NCI-H82 (cell line): ENCODE measurements at regions not wholly inside any gene's neighbourhood (a gene's known extent, or its start where the extent isn't known, plus 50 kb on each side); places are given as distances from the start of the nearest gene placed in this dataset.

ENCODE experiments used
- DNase-seq: peaks from one replicate; lab custom pipeline; 2025; lab: John Stamatoyannopoulos, UW

- DNase-seq = no peak
Measured at GRCh38 chr18:25646971-25647370, 295.0 kb upstream of the ZNF521 start.

GRCh38 chr18:25639596-25639995 lies 287.6 kb upstream of the ZNF521 start:
- DNase-seq = no peak

DNA sequence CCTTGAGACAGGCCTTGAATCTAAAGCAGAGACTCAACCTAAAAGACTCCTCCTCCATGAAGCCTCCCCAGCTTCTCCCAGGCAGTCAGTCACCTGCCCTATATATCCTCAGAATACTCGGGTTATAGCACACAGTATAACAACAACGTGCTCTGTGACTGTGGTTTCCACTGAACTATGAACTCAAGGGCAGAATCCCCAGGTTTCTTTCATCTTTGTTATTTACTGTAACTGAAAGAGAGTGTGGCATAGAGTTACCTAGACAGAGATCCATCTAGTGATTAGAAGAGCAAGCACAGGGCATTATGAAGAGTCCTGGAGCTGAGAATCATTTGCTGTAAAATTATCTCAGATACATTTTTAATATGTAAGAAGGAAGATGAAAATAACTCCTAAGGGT lies 281.6 kb upstream of the ZNF521 start:
- DNase-seq = no peak

DNA sequence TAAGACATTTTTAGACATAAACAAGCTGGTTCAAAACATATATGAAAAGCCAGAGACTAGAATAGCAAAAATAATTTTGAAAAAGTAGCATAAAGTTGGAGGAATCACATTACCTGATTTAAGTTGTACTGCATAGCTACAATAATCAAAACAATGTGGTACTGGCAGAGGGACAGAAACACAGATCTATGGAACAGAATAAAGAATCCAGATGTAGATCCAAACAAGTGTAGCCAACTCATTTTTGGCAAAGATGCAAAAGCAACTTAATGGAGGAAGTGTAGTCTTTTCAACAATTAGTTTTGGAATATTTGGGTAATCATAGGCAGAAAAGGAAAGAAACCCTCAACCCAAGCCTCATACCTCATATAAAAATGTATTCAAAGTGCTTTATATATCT lies 278.7 kb upstream of the ZNF521 start:
- DNase-seq = no peak

DNA sequence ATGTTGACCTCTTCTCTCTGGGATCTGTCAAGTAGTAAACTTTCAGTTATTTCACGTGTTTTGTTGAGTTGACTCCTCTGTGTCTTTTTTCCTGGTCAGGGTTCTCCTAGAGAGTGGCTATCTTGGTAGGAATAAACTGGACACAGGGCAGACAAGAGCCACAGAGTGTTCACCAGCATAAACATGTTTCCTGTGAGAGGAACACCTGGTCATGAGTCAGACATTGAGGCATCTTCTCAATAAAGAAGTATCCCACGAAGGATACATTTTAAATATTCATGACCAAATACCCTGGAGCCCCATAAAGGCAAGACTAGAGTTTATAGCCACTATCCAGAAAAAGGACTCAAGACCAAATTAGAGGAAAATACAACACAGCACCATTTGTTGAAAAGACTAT lies 269.7 kb upstream of the ZNF521 start:
- DNase-seq = no peak

- no peak for DNase-seq
Measured at GRCh38 chr18:25621144-25621543, 269.2 kb upstream of the ZNF521 start.

DNA sequence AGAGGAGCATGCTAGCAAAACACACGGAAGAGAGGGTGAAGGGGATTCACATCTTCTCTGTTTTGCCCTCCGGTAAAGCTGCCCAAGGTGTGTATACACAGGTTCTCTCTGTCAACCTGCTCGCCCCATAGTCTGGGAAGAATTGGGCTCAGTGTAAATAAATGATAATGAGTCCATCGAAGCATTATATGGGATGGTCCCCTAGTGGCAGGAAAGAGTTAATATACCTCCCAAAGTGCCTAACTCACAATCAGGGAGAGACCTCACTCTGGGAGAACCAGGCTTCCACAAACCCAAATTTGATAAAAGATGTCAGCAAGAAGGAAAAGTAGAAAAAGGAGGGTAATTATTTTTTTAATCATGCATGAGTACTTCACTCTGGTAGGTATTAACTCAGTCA lies 262.2 kb upstream of the ZNF521 start:
- DNase-seq = peak; percentile 3

GRCh38 chr18:25612466-25612865 lies 260.5 kb upstream of the ZNF521 start:
- DNase-seq = no peak

DNA sequence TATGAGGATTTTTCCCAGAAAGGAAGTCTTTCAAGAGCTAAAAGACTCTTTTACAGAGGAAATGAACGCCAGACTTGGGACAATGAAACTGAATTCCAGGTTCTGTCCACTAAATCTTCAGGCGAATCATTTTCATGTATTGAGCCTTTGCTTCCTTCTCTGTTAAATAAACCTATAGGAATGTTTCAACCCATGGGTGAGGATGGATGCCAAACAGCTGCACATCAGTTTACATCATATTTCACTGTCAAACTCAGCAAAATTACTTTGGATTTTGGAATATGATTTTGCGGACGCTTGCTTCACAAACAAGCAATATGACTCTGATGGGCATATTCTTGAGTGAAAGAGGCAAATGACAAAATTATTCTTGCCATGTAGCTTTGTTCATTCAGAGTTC lies 256.1 kb upstream of the ZNF521 start:
- no peak for DNase-seq

DNA sequence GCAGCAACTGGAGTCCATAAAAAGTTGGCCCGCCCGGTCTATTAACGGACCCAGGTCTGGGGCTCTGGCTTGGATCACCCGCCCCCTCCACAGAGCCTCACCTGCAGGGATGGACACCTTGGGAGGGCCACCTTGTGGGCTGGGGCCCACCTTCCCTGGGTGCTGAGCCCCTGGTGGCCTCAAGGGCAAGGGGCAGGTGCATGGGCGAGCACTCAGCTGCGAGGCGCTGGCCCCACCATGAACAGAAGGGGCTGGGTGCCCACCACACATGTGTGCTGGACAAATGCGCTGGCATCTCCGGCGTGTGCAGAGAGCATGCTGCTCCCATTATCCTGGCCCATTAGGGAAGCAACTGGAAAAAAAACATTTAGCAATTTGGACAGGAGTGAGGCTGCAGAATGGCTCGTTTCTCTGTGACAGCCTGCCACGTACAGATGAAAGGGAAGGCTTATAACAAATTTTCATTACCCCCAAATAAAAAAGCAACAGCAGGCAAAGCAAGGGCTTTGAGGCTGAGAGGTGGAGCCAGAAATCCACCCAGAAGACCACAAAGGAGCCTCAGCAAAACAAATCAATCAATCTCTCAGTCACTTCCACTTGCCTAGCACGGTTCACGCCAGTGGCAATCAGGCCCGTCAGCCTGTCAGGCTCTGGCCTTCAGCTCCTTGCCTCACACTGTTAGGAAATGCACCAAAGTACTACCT lies 253.1 kb upstream of the ZNF521 start:
- no peak for DNase-seq

GRCh38 chr18:25604196-25604893 lies 252.4 kb upstream of the ZNF521 start:
- DNase-seq = no peak

DNA sequence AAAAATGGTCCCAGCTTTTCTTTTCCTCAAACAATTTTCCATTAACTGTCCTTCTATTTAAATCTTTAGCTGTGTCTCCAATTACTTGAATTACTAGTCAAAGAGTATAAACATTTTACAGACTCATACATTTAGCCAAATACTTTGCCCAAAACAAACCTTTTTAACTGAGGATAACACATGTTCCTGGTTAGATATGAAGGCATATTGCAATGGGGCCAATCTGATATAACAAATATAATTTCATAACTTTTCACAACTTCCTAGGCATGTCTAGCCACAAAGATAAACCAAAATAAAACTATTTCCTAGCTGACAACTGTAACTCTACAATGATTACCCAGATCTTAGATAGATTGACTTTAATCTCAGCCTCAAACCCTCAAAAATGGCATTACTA lies 247.5 kb upstream of the ZNF521 start:
- DNase-seq = no peak

- DNase-seq = no peak
Measured at GRCh38 chr18:25597476-25597875, 245.5 kb upstream of the ZNF521 start.

DNA sequence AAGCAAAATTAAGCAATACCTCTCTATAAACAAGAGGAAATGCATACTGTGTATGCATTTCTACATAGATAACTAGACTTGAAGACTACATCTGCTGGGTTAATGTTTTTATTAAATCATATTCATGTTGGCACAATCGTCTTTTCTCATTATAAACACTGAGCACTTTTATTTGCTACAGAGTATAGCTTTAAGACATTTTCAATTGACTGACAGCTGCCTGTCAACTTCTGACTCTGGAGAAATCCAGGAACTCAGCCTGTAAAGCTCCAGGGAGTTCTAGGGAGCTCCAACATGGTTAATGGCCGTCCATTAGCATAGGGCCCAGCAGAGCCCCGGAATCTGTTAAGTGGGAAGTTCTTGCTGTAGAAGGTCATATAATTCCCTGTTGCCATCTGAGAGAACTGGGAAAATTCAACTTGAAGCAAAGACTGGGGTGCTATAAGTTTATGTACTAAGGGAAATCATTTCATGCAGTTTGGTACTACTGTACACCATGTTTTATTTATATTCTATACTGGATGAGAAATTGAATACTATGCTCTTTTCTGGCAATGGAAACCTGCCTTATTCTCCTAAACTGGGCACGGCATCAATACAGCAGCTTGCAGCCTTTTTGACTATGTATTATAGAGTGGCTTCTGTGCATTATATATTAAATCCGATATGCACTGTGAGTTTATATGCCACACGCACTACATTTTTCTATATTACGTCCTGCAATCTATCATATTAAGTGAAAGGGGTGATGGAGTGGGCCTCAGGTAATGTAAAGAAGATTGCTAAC lies 243.5 kb upstream of the ZNF521 start:
- DNase-seq = no peak

DNA sequence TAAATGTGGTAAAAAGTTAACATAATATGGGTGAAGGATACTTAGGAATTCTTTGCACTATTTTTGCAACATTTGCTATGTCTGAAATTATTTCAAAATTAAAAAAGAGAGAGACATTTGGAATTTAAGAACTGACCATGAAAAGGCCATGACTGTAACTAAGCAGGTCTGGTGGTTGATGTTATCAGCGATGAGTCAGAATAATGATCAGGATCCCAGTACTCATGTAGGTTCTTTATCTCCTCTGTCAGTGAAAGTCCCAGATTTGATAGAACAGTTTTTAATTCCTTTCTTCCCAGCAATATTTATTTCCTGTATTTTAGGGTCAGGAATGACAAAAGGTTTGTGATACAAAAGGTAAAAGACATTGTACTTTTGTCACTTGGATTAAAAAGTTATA lies 242.4 kb upstream of the ZNF521 start:
- no peak for DNase-seq

DNA sequence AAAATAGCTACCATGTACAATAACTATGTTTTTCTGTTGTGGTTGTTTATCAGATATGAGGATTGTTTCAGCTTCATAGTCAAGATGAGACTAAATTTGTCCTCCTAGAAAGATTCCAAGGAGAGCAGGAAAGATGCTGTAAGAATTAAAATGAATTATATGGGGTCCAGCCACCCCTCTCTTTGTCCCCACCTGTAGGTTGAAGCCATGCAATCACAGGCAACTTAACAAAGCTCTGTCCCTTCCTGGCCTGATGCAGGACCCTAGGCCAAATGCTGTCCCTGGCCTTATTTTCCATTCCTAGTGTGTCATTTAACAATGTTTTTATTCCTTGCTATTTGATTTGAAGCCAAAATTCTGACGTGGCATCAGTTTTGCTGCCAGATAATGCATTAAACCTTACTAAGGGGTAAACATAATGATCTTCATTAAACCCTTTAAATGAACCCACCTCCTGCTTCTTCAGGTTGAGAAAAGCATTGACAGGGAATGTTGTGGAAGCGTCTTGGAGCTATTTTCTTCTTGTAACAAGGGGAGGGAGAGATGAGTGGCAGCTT lies 240.9 kb upstream of the ZNF521 start:
- DNase-seq = peak; percentile 16

DNA sequence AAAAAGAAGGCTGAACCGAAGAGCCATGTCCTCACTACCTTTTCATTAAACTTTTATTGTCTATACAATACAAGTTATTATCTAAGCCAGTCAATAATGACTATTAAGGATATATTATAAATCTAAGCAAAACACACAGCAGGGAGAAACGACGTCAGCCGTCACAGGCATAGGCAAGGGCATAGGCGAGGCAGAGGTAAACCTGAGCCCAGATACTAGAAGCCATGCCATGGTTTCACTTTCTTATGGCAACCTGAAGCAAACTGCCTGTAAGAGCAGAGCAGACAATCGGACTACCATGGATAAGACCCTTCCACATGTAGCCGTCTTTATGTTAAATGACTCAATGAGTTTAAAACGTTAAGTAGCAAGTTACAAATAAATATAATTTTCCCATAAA lies 238.5 kb upstream of the ZNF521 start:
- DNase-seq = no peak

DNA sequence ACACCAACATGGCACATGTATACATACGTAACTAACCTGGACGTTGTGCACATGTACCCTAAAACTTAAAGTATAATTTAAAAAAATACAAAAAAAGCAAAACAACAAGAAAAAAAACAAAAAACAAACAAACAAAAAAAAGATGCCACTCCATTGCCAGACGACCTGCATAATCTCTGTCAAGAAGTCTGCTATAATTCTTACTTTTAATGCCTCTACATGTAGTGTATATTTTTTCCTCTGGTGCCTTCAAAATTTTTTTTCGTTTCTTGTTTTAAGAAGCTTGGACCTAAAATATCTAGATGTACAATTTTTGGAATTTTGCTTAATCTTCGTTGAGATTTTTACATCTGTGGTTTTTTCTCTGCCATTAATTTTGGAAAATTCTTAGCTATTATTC lies 235.6 kb upstream of the ZNF521 start:
- DNase-seq = no peak

- DNase-seq = no peak
Measured at GRCh38 chr18:25568986-25569385, 217.0 kb upstream of the ZNF521 start.

DNA sequence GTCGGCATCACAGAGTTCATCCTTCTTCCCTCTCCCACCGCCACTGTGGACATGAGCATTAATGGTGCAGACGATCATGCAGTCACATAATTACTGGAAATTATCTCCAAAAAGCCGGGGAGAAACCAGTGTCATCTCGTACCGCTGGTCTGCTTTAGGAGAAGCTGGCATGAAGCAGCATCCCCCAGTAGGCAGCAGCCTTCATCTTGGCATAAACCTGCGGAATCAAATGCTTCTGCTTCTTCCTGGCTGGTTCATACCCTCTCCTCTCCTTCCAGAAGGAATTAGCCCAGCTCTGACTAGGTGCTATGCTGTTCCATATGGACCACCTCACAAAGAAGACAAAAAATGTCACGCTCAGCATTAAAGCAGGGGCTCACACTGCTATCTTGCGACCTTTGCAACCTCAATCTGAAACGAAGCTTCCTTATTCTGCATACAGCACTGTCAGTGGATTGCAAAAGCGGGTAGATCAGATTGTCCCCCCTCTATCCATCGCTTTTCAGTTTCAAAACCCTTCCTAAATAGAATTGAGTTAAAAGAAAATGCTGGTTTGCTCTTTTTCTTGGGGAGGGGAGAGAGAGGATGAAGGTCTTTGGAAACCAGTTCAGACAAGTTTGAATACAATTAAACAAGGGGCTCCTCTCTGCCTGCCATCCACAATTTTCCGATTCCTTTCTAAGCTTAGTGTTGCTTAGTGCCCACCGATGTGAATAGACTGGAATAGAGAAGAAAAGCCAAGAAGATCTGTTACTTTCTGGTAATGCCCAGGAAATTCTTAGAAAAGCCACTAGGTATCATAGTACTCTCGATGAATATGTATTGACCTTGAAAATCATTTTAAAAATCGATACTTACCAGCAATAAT lies 212.1 kb upstream of the ZNF521 start:
- DNase-seq = no peak

GRCh38 chr18:25563346-25563745 lies 211.4 kb upstream of the ZNF521 start:
- DNase-seq = peak; percentile 18

- DNase-seq = peak; percentile 49
Measured at GRCh38 chr18:25561918-25562317, 210.0 kb upstream of the ZNF521 start.
